H9 (cell line): ENCODE measurements at regions not wholly inside any gene's neighbourhood (a gene's known extent, or its start where the extent isn't known, plus 50 kb on each side); places are given as distances from the start of the nearest gene placed in this dataset.

Experiments used
- DNase-seq: peaks from one replicate; pipeline ENCODE4 v3.0.0-alpha.2; 2017
- H2AFZ ChIP-seq: one replicate; pipeline ENCODE4 v1.6.1; 2013; ENCODE audit warnings: mild to moderate bottlenecking, low read length, control low read depth, moderate library complexity
- H2AK5ac ChIP-seq: 2 replicates; pipeline ENCODE4 v1.6.1; 2013; ENCODE audit warnings: low read length, control low read depth, mixed read lengths; ENCODE audit not compliant: insufficient read length
- H2BK120ac ChIP-seq: one replicate; pipeline ENCODE4 v1.6.1; 2013; ENCODE audit warnings: low read depth, mild to moderate bottlenecking, low read length, control low read depth, inconsistent platforms; ENCODE audit not compliant: poor library complexity, severe bottlenecking
- H2BK12ac ChIP-seq: 2 replicates; pipeline ENCODE4 v1.6.1; 2013; ENCODE audit warnings: low read length, control low read depth, mixed read lengths, low read depth; ENCODE audit not compliant: insufficient read length
- H2BK15ac ChIP-seq: 2 replicates; pipeline ENCODE4 v1.6.1; 2013; ENCODE audit warnings: low read depth, low read length, control low read depth
- H2BK20ac ChIP-seq: one replicate; pipeline ENCODE4 v1.6.1; 2013; ENCODE audit warnings: low read depth, mild to moderate bottlenecking, low read length, control low read depth, inconsistent platforms; ENCODE audit not compliant: poor library complexity, severe bottlenecking
- H2BK5ac ChIP-seq: 2 replicates; pipeline ENCODE4 v1.6.1; 2013; ENCODE audit warnings: low read length, control low read depth, mixed read lengths; ENCODE audit not compliant: insufficient read length
- H3K14ac ChIP-seq: 2 replicates; pipeline ENCODE4 v1.6.1; 2013; ENCODE audit warnings: low read length, control low read depth; ENCODE audit not compliant: insufficient read depth
- H3K18ac ChIP-seq: 2 replicates; pipeline ENCODE4 v1.6.1; 2013; ENCODE audit warnings: low read depth, mild to moderate bottlenecking, mixed read lengths, low read length, control low read depth; ENCODE audit not compliant: insufficient read length
- H3K23ac ChIP-seq: 2 replicates; pipeline ENCODE4 v1.6.1; 2013; ENCODE audit warnings: low read length, control low read depth, mixed read lengths, low read depth; ENCODE audit not compliant: insufficient read length
- H3K23me2 ChIP-seq: 2 replicates; pipeline ENCODE4 v1.6.1; 2013; ENCODE audit warnings: low read depth, mild to moderate bottlenecking, mixed read lengths, low read length, control low read depth; ENCODE audit not compliant: insufficient read length, poor library complexity, severe bottlenecking
- H3K27ac ChIP-seq: 2 replicates; pipeline ENCODE4 v1.5.1; 2013; ENCODE audit warnings: low read length, control low read depth, mixed read lengths, low read depth; ENCODE audit not compliant: insufficient read length
- H3K27me3 ChIP-seq: 2 replicates; pipeline ENCODE4 v1.6.1; 2013; ENCODE audit warnings: low read length, control low read depth, inconsistent platforms; ENCODE audit not compliant: insufficient read depth
- H3K4ac ChIP-seq: 2 replicates; pipeline ENCODE4 v1.6.1; 2013; ENCODE audit warnings: low read depth, mild to moderate bottlenecking, control low read depth, inconsistent platforms, low read length, moderate library complexity
- H3K4me1 ChIP-seq: 2 replicates; pipeline ENCODE4 v1.6.1; 2013; ENCODE audit warnings: low read length, control low read depth, inconsistent platforms; ENCODE audit not compliant: insufficient read depth
- H3K4me2 ChIP-seq: 2 replicates; pipeline ENCODE4 v1.6.1; 2013; ENCODE audit warnings: low read length, control low read depth, mixed read lengths; ENCODE audit not compliant: insufficient read length, insufficient read depth
- H3K56ac ChIP-seq: 2 replicates; pipeline ENCODE4 v1.6.1; 2013; ENCODE audit warnings: low read depth, mild to moderate bottlenecking, mixed read lengths, low read length, control low read depth; ENCODE audit not compliant: insufficient read length
- H3K79me1 ChIP-seq: 2 replicates; pipeline ENCODE4 v1.6.1; 2013; ENCODE audit warnings: low read depth, mild to moderate bottlenecking, moderate library complexity, low read length, control low read depth, inconsistent platforms; ENCODE audit not compliant: insufficient read depth, poor library complexity, severe bottlenecking
- H3K79me2 ChIP-seq: 2 replicates; pipeline ENCODE4 v1.6.1; 2013; ENCODE audit warnings: low read length, control low read depth, inconsistent platforms; ENCODE audit not compliant: insufficient read depth
- H3K9ac ChIP-seq: 2 replicates; pipeline ENCODE4 v1.6.1; 2013; ENCODE audit warnings: low read length, control low read depth, mixed read lengths; ENCODE audit not compliant: insufficient read length; ENCODE audit errors: extremely low read depth
- H3K9me3 ChIP-seq: one replicate; pipeline ENCODE4 v1.6.1; 2013; ENCODE audit warnings: low read depth, low read length, inconsistent platforms; ENCODE audit not compliant: control insufficient read depth
- H3T11ph ChIP-seq: one replicate; pipeline ENCODE4 v1.6.1; 2013; ENCODE audit warnings: mild to moderate bottlenecking, low read length, control low read depth, inconsistent platforms
- H4K20me1 ChIP-seq: one replicate; pipeline ENCODE4 v1.6.1; 2013; ENCODE audit not compliant: control insufficient read depth, insufficient read length, insufficient read depth
- H4K5ac ChIP-seq: 2 replicates; pipeline ENCODE4 v1.6.1; 2013; ENCODE audit warnings: low read depth, mild to moderate bottlenecking, mixed read lengths, low read length, control low read depth; ENCODE audit not compliant: insufficient read length
- H4K8ac ChIP-seq: replicated peaks from 2 replicates; pipeline ENCODE4 v1.6.1; 2013; ENCODE audit warnings: low read length, control low read depth, mixed read lengths, low read depth; ENCODE audit not compliant: insufficient read length
- H4K91ac ChIP-seq: 2 replicates; pipeline ENCODE4 v1.6.1; 2013; ENCODE audit warnings: low read depth, mild to moderate bottlenecking, moderate library complexity, mixed read lengths, low read length, control low read depth; ENCODE audit not compliant: insufficient read length
- H3K27ac Mint-ChIP-seq, 3 experiments: 2 replicates in 2 of 3; 3 replicates in 1 of 3; pipeline ENCODE4 v1.8.0; 2020 to 2021; ENCODE audit warnings: mixed read lengths in 3 of 3, mild to moderate bottlenecking in 1 of 3, moderate library complexity in 1 of 3
- H3K27me3 Mint-ChIP-seq: 2 replicates; pipeline ENCODE4 v1.8.0; 2021; ENCODE audit warnings: low read depth, mild to moderate bottlenecking, moderate library complexity, mixed read lengths
- H3K36me3 Mint-ChIP-seq, 3 experiments: 2 replicates in 2 of 3; 3 replicates in 1 of 3; pipeline ENCODE4 v1.8.0; 2020 to 2021; ENCODE audit warnings: low read depth in 3 of 3, mixed read lengths in 3 of 3; ENCODE audit not compliant: insufficient read depth in 1 of 3
- H3K4me1 Mint-ChIP-seq, 2 experiments: 2 replicates each; pipeline ENCODE4 v1.8.0; 2020; ENCODE audit warnings: mixed read lengths in 2 of 2
- H3K4me3 Mint-ChIP-seq, 2 experiments: 2 replicates in 1 of 2; 3 replicates in 1 of 2; pipeline ENCODE4 v1.8.0; 2020 to 2021; ENCODE audit warnings: mild to moderate bottlenecking in 2 of 2, mixed read lengths in 2 of 2, moderate library complexity in 1 of 2
- H3K9me3 Mint-ChIP-seq, 2 experiments: 2 replicates in 1 of 2; 3 replicates in 1 of 2; pipeline ENCODE4 v1.8.0; 2020; ENCODE audit warnings: mild to moderate bottlenecking in 2 of 2, mixed read lengths in 2 of 2, moderate library complexity in 1 of 2
- CTCF ChIP-seq: fragments of 200-600 bp; sonication (generic); conservative IDR thresholded peaks from 3 replicates; pipeline ENCODE4 v1.8.0; 2021; ENCODE audit warnings: antibody characterized with exemption, mild to moderate bottlenecking
- WGBS: extraction: QIAGEN DNeasy Blood & Tissue Kit; methylation state at CpG from one replicate; pipeline ENCODE4 v1.1.7; 2013; ENCODE audit warnings: missing lambda C conversion rate, low lambda C conversion rate, mixed read lengths; ENCODE audit not compliant: insufficient read length; ENCODE audit errors: extremely low coverage; 5-methylcytosine and 5-hydroxymethylcytosine counted together

- Histone ChIP-seq H3K14ac (no peak overlapping the region), H3K9ac (no peak overlapping the region), H4K5ac (no peak overlapping the region), H3K79me1 (no peaks in the 10 kb centered on the region), H4K8ac (no peak overlapping the region), H3T11ph (no peak overlapping the region), H3K9me3 (no peaks in the 10 kb centered on the region), H2BK15ac (no peak overlapping the region), H4K20me1 (no peaks in the 10 kb centered on the region), H3K27ac (no peak overlapping the region), H3K18ac (no peak overlapping the region), H3K23me2 (no peaks in the 10 kb centered on the region), H2BK12ac (no peak overlapping the region), H3K23ac (no peak overlapping the region), H3K4me1 (peaks cover 3% of the 10 kb centered on the region; the same call in 1 of the 2 replicates), H2BK5ac (no peak overlapping the region), H2AFZ (no peak overlapping the region), H2BK20ac (no peak overlapping the region), H4K91ac (no peak overlapping the region), H3K4me2 (no peak overlapping the region), H3K56ac (no peak overlapping the region), H3K4ac (no peak overlapping the region), H3K79me2 (no peaks in the 10 kb centered on the region), H3K27me3 (no peaks in the 10 kb centered on the region), H2BK120ac (no peak overlapping the region), H2AK5ac (no peak overlapping the region)
- no peak for TF ChIP-seq CTCF
- H3K27ac Mint-ChIP-seq = no peak overlapping the region
- no CpG with 5 or more reads among the region's 2 CpGs for WGBS
- peaks cover 18 to 24% of the 10 kb centered on the region in 2 experiments for H3K4me1 Mint-ChIP-seq
- H3K27me3 Mint-ChIP-seq = no peaks in the 10 kb centered on the region; the same call in 1 of the 2 replicates
- H3K36me3 Mint-ChIP-seq = peaks cover 0 to 5% (median 0%) of the 10 kb centered on the region in 3 experiments; a peak in 1 of 7 replicates
- no peak for DNase-seq
- H3K9me3 Mint-ChIP-seq = peaks cover 0 to 10% of the 10 kb centered on the region in 2 experiments; a peak in 3 of 5 replicates
- H3K4me3 Mint-ChIP-seq = no peak overlapping the region
These were observed 1719.7 kb upstream of the PIK3C3 start for GRCh38 chr18:40235323-40235722.
